K562 (cell line): ENCODE measurements at regions not wholly inside any gene's neighbourhood (a gene's known extent, or its start where the extent isn't known, plus 50 kb on each side); places are given as distances from the start of the nearest gene placed in this dataset.

ENCODE experiments used
- ATF7 ChIP-seq: fragments of 450-650 bp; IDR thresholded peaks from 2 replicates; pipeline ENCODE4 v1.7.1; 2014; ENCODE audit warnings: mild to moderate bottlenecking, moderate library complexity
- BHLHE40 ChIP-seq: IDR thresholded peaks from 2 replicates; pipeline ENCODE4 v1.6.1; 2011; ENCODE audit warnings: low read length, improper control_type of control experiment
- BRD9 ChIP-seq: fragments of 450-650 bp; IDR thresholded peaks from 2 replicates; pipeline ENCODE4 v1.6.1; 2018; ENCODE audit warnings: low read depth; ENCODE audit not compliant: partially characterized antibody
- CBX8 ChIP-seq: fragments of 200-600 bp; sonication (generic); IDR thresholded peaks from 2 replicates; pipeline ENCODE4 v1.6.1; 2012; ENCODE audit warnings: borderline replicate concordance, mixed run types, low read depth, mild to moderate bottlenecking, moderate library complexity, mixed read lengths, low read length, control low read depth, inconsistent platforms; ENCODE audit not compliant: poor library complexity, severe bottlenecking; ENCODE audit errors: extremely low read depth
- CTBP1 ChIP-seq: fragments of 450-650 bp; IDR thresholded peaks from 2 replicates; pipeline ENCODE4 v1.6.1; 2016; ENCODE audit warnings: borderline replicate concordance
- EHMT2 ChIP-seq: fragments of 450-650 bp; IDR thresholded peaks from 2 replicates; pipeline ENCODE4 v1.6.1; 2018; ENCODE audit warnings: antibody characterized with exemption
- ILF3 ChIP-seq: fragments of 450-650 bp; IDR thresholded peaks from 2 replicates; pipeline ENCODE4 v1.6.1; 2018; ENCODE audit warnings: antibody characterized with exemption, mild to moderate bottlenecking, moderate library complexity, borderline replicate concordance
- KDM2B ChIP-seq: fragments of 250-450 bp; sonication (Bioruptor Pico); IDR thresholded peaks from 2 replicates; pipeline ENCODE4 v1.8.0; 2021; ENCODE audit warnings: mild to moderate bottlenecking, moderate library complexity
- MCM7 ChIP-seq, 2 experiments: fragments of 450-650 bp; IDR thresholded peaks; 2 replicates each; pipeline ENCODE4 v1.6.1; 2016 to 2018
- MECOM ChIP-seq: fragments of 250-450 bp; sonication (Bioruptor Pico); IDR thresholded peaks from 2 replicates; pipeline ENCODE4 v1.8.0; 2022; ENCODE audit warnings: inconsistent platforms
- MEF2D ChIP-seq: conservative IDR thresholded peaks from 2 replicates; pipeline ENCODE4 v1.6.1; 2016; ENCODE audit warnings: low read depth, missing genetic modification characterization, missing compliant biosample characterization
- NFE2 ChIP-seq: IDR thresholded peaks from 2 replicates; pipeline ENCODE4 v1.6.1; 2014; ENCODE audit warnings: antibody characterized with exemption, low read depth
- RAD51 ChIP-seq: fragments of 450-650 bp; IDR thresholded peaks from 2 replicates; pipeline ENCODE4 v1.7.1; 2016; ENCODE audit warnings: low read depth, mild to moderate bottlenecking, borderline replicate concordance
- TAL1 ChIP-seq: fragments of 450-650 bp; IDR thresholded peaks from 2 replicates; pipeline ENCODE4 v1.6.1; 2016; ENCODE audit warnings: mild to moderate bottlenecking
- TOE1 ChIP-seq, 2 experiments: fragments of 450-650 bp in 1 of 2; sonication (generic) in 1 of 2; formaldehyde crosslinking in 1 of 2; IDR thresholded peaks; 2 replicates each; pipeline versions ENCODE4 v1.7.1 to v1.8.0; 2016 to 2022; ENCODE audit warnings: borderline replicate concordance in 2 of 2, mild to moderate bottlenecking in 2 of 2, antibody characterized with exemption in 1 of 2, inconsistent platforms in 1 of 2, low read depth in 1 of 2, missing genetic modification reagents in 1 of 2, moderate library complexity in 1 of 2
- ZNF316 ChIP-seq: fragments of 450-650 bp; IDR thresholded peaks from 2 replicates; pipeline ENCODE4 v1.6.1; 2016
- TF ChIP-seq, protein P1 (sequence below): fragments of 450-650 bp; IDR thresholded peaks from 2 replicates; pipeline ENCODE4 v1.6.1; 2017; ENCODE audit warnings: antibody characterized with exemption
- TF ChIP-seq, protein P2 (sequence below), 2 experiments: fragments of 450-650 bp in 1 of 2; sonication (generic) in 1 of 2; formaldehyde crosslinking in 1 of 2; IDR thresholded peaks; 2 replicates each; pipeline versions ENCODE4 v1.7.1 to v1.9.0; 2016 to 2022; ENCODE audit warnings: inconsistent platforms in 1 of 2, mild to moderate bottlenecking in 1 of 2, missing genetic modification reagents in 1 of 2

DNA sequence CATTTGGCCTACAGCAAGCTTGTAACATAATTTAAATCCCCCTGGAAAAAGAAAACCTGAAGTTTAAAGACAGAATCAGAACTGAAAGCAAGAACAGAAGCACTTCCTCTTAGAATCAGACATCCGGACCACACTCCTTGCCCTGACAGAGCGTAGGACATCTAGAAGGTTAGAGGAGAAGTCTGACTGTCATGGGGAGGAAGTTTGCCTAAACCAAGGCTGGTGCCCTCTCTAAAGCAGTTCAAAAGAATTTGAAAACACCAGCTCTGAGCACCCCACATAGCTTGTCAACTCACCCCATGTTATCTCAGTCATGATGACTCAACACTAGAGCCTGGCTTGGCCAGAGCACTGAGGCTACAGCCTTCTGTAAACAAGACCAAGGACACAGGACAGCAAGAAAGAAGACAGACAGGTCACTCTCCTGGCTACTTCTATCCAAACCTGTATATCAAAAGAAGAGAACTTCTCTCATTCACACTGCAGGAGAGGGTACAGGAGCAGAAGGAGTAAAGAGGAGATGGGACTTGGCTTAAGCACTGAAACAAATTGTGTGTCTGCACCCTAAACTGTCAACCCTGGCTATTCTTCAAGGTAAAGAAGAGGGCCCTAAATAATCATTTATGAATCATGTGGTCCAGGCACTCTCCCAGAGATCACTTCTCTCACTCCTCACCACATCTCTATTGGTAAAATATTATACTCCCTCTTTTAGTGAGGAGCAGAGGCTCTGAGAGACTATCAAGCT, 198.6 kb downstream of the MEMO1 start (continued):
- TF ChIP-seq, protein P1, sequence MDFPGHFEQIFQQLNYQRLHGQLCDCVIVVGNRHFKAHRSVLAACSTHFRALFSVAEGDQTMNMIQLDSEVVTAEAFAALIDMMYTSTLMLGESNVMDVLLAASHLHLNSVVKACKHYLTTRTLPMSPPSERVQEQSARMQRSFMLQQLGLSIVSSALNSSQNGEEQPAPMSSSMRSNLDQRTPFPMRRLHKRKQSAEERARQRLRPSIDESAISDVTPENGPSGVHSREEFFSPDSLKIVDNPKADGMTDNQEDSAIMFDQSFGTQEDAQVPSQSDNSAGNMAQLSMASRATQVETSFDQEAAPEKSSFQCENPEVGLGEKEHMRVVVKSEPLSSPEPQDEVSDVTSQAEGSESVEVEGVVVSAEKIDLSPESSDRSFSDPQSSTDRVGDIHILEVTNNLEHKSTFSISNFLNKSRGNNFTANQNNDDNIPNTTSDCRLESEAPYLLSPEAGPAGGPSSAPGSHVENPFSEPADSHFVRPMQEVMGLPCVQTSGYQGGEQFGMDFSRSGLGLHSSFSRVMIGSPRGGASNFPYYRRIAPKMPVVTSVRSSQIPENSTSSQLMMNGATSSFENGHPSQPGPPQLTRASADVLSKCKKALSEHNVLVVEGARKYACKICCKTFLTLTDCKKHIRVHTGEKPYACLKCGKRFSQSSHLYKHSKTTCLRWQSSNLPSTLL = no peak
- no peak for TF ChIP-seq MCM7 (IDR thresholded peaks at IDR 0.05)
- peak; percentile 42 for TF ChIP-seq BRD9
- TF ChIP-seq, protein P2, sequence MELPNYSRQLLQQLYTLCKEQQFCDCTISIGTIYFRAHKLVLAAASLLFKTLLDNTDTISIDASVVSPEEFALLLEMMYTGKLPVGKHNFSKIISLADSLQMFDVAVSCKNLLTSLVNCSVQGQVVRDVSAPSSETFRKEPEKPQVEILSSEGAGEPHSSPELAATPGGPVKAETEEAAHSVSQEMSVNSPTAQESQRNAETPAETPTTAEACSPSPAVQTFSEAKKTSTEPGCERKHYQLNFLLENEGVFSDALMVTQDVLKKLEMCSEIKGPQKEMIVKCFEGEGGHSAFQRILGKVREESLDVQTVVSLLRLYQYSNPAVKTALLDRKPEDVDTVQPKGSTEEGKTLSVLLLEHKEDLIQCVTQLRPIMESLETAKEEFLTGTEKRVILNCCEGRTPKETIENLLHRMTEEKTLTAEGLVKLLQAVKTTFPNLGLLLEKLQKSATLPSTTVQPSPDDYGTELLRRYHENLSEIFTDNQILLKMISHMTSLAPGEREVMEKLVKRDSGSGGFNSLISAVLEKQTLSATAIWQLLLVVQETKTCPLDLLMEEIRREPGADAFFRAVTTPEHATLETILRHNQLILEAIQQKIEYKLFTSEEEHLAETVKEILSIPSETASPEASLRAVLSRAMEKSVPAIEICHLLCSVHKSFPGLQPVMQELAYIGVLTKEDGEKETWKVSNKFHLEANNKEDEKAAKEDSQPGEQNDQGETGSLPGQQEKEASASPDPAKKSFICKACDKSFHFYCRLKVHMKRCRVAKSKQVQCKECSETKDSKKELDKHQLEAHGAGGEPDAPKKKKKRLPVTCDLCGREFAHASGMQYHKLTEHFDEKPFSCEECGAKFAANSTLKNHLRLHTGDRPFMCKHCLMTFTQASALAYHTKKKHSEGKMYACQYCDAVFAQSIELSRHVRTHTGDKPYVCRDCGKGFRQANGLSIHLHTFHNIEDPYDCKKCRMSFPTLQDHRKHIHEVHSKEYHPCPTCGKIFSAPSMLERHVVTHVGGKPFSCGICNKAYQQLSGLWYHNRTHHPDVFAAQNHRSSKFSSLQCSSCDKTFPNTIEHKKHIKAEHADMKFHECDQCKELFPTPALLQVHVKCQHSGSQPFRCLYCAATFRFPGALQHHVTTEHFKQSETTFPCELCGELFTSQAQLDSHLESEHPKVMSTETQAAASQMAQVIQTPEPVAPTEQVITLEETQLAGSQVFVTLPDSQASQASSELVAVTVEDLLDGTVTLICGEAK (IDR thresholded peaks at IDR 0.05) = peak; percentile 33; the same call in 1 of the 2 replicates
- TF ChIP-seq, protein P2 (CRISPR knock-in tag; IDR thresholded peaks at IDR 0.05) = no peak
- TF ChIP-seq CTBP1 = peak; percentile 75
- peak; percentile 95 for TF ChIP-seq NFE2
- no peak for TF ChIP-seq KDM2B (CRISPR knock-in tag)
- TF ChIP-seq RAD51 = no peak
- TF ChIP-seq MECOM (CRISPR knock-in tag) = peak; percentile 83; the same call in 1 of the 2 replicates
- peak; percentile 56; the same call in 1 of the 2 replicates for TF ChIP-seq MEF2D (tag)
- TF ChIP-seq EHMT2 = peak; percentile 87
- TF ChIP-seq TAL1 = no peak
- peak; percentile 91 for TF ChIP-seq ZNF316
- peak; percentile 49; the same call in 1 of the 2 replicates for TF ChIP-seq ATF7
- no peak for TF ChIP-seq TOE1 (IDR thresholded peaks at IDR 0.05; ENCODE audit: borderline replicate concordance)
- TF ChIP-seq TOE1 (CRISPR knock-in tag; IDR thresholded peaks at IDR 0.05; ENCODE audit: borderline replicate concordance, low read depth) = no peak
- TF ChIP-seq ILF3 = no peak
- TF ChIP-seq BHLHE40 = 0 out of 2 replicates have a peak, but pooled peaks have one; percentile 19
- TF ChIP-seq CBX8 = no peak
